SJSA1 (cell line): ENCODE measurements at regions not wholly inside any gene's neighbourhood (a gene's known extent, or its start where the extent isn't known, plus 50 kb on each side); places are given as distances from the start of the nearest gene placed in this dataset.

Experiments used
- DNase-seq, 2 experiments: peaks; one replicate each; pipeline ENCODE4 v3.0.0-alpha.2; 2015 to 2020; ENCODE audit warnings: low spot score in 2 of 2, low read depth in 1 of 2
- H3K27ac ChIP-seq: fragments of 250-450 bp; sonication (Bioruptor Pico); 2 replicates; pipeline ENCODE4 v1.5.1; 2020; ENCODE audit warnings: mild to moderate bottlenecking, moderate library complexity
- H3K27me3 ChIP-seq: fragments of 250-450 bp; sonication (Bioruptor Pico); replicated peaks from 2 replicates; pipeline ENCODE4 v1.5.1; 2020; ENCODE audit warnings: mild to moderate bottlenecking, moderate library complexity
- H3K36me3 ChIP-seq: fragments of 250-450 bp; sonication (Bioruptor Pico); 2 replicates; pipeline ENCODE4 v1.5.1; 2020; ENCODE audit warnings: mild to moderate bottlenecking
- H3K4me1 ChIP-seq: fragments of 250-450 bp; sonication (Bioruptor Pico); replicated peaks from 2 replicates; pipeline ENCODE4 v1.6.1; 2021; ENCODE audit warnings: mild to moderate bottlenecking
- H3K4me3 ChIP-seq: fragments of 250-450 bp; sonication (Bioruptor Pico); 2 replicates; pipeline ENCODE4 v1.5.1; 2020; ENCODE audit warnings: mild to moderate bottlenecking
- H3K9me3 ChIP-seq: fragments of 250-450 bp; sonication (Bioruptor Pico); replicated peaks from 2 replicates; pipeline ENCODE4 v1.5.1; 2020; ENCODE audit warnings: mild to moderate bottlenecking

DNA sequence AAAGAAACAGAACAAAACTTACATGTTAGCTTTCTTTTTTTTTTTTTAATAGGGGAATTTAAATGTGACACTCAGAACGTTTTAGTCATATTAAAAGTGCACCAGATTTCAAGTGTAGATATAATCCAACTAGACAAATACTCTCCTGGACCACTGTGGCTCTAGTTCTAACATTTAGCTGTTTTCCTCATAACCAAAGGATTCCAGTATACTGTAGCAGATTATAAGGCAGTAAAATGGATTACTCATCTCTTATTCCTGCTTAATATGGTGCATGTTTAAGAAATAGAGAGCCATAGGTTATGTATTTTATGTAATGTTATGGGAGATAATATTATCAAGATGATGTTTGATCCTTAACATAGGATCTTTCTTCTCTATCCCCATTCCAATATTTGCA is 1339.5 kb upstream of the AGA start:
- no peak for DNase-seq
- no peak overlapping the region for H3K27ac ChIP-seq
- peaks cover 4% of the 10 kb centered on the region; the same call in 1 of the 2 replicates for H3K9me3 ChIP-seq
- no peaks in the 10 kb centered on the region for H3K4me1 ChIP-seq
- no peak overlapping the region for H3K4me3 ChIP-seq
- H3K27me3 ChIP-seq: no peaks in the 10 kb centered on the region
- no peaks in the 10 kb centered on the region for H3K36me3 ChIP-seq

DNA sequence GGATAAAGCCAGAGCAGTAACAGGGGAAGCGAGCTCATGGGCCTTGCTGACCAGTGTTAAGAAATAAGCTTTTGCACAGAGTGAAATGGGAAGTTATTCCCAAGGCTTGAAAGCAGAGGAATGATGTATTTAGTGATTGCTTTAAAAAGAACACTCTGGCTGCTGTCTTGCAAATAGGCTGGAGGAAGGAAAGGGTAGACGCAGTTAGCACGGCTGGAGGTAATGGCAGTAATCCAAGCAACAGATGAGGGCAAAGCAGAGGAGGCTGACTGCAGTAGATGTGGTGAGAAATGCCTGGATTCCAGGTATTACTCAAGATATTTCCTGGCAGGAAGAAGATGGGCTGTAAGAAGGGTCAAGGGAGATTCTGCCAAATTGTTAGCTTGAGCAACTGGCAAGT is 1342.3 kb upstream of the AGA start:
- Histone ChIP-seq H3K4me1 (no peaks in the 10 kb centered on the region), H3K9me3 (peaks cover 4% of the 10 kb centered on the region; the same call in 1 of the 2 replicates), H3K36me3 (no peaks in the 10 kb centered on the region), H3K27ac (no peak overlapping the region), H3K27me3 (no peaks in the 10 kb centered on the region), H3K4me3 (no peak overlapping the region)
- DNase-seq: no peak

DNA sequence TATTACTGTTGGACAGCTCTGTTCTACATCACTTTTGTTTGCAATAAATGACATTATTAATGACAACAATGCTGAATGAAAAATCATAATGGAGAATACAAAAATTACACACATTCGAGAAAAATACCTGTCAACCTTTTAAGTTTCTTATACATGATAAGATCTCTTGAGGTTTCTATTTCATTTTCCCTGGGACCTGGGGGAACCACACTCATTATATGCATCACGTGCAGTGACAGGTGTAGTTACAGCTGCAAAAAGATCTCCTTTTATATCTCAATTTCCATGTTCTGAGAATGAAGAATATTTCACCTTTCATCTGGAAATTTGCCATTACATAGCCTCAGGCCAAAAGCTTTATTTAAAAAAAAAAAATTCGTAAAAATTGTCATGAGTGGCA is 1347.0 kb upstream of the AGA start:
- Histone ChIP-seq H3K4me3 (no peak overlapping the region), H3K27ac (no peak overlapping the region), H3K36me3 (no peaks in the 10 kb centered on the region), H3K27me3 (no peaks in the 10 kb centered on the region), H3K9me3 (no peaks in the 10 kb centered on the region; the same call in 1 of the 2 replicates), H3K4me1 (no peaks in the 10 kb centered on the region)
- DNase-seq: no peak

DNA sequence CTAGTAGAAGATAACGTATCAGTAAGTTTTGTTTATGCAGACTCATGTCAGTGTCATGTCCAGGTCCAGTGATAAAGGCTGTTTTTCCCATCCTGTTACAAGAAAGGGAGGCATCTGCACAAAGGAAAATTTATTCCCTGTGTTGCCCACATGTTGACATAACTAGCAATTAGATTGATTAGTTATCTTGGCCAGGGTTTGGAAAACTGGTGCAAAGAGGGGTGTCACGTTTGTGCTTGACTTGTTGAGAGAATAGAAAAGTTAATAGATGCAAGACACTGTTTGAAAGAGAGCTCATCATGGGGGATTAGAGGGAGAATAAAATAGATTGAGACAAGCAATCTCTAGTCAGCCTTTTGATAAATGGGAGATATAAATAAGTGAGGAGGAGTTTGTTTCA is 1357.0 kb upstream of the AGA start:
- no peak for DNase-seq
- no peak overlapping the region for H3K27ac ChIP-seq
- H3K36me3 ChIP-seq: no peaks in the 10 kb centered on the region
- H3K4me1 ChIP-seq: no peaks in the 10 kb centered on the region
- no peak overlapping the region for H3K4me3 ChIP-seq
- peaks cover 8% of the 10 kb centered on the region; the same call in 1 of the 2 replicates for H3K9me3 ChIP-seq
- H3K27me3 ChIP-seq: no peaks in the 10 kb centered on the region

DNA sequence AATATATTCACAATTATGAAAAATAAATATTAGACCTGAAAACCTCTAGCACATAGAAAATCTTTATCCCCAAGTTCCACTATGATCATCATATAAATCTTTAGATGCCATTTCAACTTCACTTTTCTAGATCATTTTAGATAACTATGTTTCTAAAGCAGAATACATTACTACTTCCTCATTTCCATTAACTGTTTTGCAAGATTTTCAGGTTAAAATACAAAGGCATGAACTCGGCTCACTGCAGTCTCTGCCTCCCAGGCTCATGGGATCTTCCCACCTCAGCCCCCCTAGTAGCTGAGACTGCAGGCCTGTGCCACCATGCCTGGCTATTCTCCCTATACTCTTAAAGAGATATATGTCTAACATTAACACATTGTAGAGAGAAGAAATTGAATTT is 1365.9 kb upstream of the AGA start:
- H3K4me3 ChIP-seq: no peak overlapping the region

DNA sequence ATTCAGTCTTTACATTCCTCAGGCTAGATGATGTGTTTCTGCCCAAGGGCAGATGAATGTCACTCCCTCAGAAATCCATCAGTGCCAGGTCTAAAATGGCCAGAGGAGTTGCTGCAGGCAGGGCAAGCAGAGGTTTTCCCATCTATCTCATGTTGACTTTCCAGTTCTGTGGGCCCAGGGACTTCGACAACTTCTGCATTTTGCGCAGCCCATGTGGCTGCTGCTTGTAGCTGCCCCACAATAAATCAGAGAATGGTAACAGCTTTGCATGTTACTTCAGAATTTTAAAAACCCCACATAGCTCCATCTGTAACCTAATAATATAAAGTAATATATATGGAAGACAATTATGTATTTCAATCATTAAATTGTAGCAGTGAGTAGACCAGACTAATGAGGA is 1367.7 kb upstream of the AGA start:
- H3K9me3 ChIP-seq: no peaks in the 10 kb centered on the region
- DNase-seq: no peak
- H3K36me3 ChIP-seq: no peaks in the 10 kb centered on the region
- H3K4me1 ChIP-seq: no peaks in the 10 kb centered on the region
- H3K27ac ChIP-seq: no peak overlapping the region
- H3K4me3 ChIP-seq: no peak overlapping the region
- no peaks in the 10 kb centered on the region for H3K27me3 ChIP-seq

More for the DNA sequence above, 1365.9 kb upstream of the AGA start:
- Histone ChIP-seq H3K4me1 (no peaks in the 10 kb centered on the region), H3K9me3 (no peaks in the 10 kb centered on the region), H3K27ac (no peak overlapping the region), H3K36me3 (no peaks in the 10 kb centered on the region), H3K27me3 (no peaks in the 10 kb centered on the region)
- DNase-seq: no peak

DNA sequence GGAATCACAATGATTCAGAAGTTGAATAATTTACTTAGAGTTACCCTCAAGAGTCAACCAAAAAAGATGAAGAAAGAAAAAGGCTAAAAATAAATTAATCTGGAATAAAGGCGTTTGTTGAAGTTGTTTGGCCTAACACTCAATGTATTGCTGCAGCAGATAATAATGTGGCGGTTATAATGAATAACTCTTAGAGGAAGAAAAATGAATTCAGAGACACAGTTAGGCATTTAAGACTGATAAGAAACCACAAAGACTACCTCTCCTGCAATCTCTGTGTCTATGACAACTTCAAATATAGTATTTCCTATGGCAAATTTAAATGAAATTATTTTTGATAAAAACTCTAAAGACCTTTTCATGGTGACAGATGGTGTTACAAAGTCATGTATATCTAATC is 1369.1 kb upstream of the AGA start:
- Histone ChIP-seq H3K4me3 (no peak overlapping the region), H3K36me3 (no peaks in the 10 kb centered on the region), H3K9me3 (no peaks in the 10 kb centered on the region), H3K27ac (no peak overlapping the region), H3K4me1 (no peaks in the 10 kb centered on the region), H3K27me3 (no peaks in the 10 kb centered on the region)
- no peak for DNase-seq

DNA sequence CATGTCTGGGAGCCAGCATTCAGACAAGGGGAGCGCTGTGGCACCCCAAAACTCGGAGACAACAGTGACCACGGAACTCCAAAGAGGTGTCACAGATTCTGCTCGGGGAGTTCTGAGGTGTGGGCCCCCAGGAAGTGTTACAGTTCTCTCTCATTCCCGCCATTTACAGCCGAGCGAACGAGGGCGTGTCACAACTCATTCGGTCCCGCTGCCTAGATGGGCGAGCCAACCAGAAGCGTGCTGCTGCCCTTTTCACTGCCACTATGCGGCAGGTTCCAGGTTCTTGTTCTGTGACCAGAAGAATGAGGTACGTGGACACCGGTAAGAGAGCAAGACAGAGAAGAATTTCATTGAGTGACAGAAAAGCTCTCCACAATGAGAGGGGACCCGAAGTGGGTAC is 1370.6 kb upstream of the AGA start:
- Histone ChIP-seq H3K4me3 (no peak overlapping the region), H3K9me3 (no peaks in the 10 kb centered on the region), H3K36me3 (no peaks in the 10 kb centered on the region), H3K27me3 (no peaks in the 10 kb centered on the region), H3K4me1 (no peaks in the 10 kb centered on the region), H3K27ac (no peak overlapping the region)
- no peak for DNase-seq

DNA sequence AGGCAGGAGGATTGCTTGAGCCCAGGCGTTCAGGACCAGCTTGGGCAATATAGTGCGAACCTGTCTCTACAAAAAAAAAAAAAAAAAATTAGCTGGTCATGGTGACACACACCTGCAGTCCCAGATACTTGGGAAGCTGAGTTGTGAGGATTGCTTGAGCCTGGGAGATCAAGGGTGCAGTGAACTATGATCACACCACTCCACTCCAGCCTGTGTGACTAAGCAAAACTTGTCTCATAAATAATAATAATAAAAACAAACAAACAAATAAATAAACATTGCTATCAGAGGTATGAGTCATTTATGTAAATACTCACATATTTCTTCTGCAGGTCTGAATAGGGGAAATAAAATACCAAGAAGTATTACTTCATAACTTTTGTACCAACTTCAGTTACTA is 1372.7 kb upstream of the AGA start:
- Histone ChIP-seq H3K27me3 (no peaks in the 10 kb centered on the region), H3K4me1 (no peaks in the 10 kb centered on the region)

DNA sequence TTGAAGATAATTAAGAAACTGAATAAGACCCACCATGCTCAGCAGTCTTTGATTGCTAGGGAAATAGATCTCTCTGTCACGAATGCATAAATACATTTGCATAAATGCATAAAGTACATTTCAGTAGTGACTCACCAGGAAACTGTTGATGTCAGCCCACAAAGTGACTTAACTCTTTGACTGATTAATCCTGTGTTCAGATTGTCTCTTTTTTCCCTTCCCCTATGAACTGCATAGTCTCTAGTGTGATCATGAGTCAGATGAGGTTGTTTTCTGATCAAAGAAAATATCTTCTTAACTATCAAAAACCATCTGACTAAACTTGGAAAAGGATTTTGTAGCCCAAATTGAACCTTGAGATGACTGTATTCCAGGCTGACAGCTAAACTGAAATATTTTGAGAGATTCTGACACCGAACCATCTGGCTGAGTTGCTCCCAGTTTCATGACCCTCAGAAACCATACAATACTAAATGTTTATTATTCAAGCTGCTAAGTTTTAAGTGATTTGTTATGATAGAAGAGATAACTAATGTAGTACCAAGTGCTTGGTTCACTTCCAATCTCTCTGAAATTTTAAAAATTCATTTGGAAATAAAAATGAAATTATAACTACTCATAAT is 1381.5 kb upstream of the AGA start:
- no peak for DNase-seq
- no peaks in the 10 kb centered on the region for H3K27me3 ChIP-seq
- H3K36me3 ChIP-seq: no peaks in the 10 kb centered on the region
- H3K4me3 ChIP-seq: no peak overlapping the region
- no peak overlapping the region for H3K27ac ChIP-seq
- no peaks in the 10 kb centered on the region for H3K4me1 ChIP-seq
- 0 out of 2 replicates have a peak, but pooled peaks cover 2% of the 10 kb centered on the region for H3K9me3 ChIP-seq

More for the DNA sequence above, 1372.7 kb upstream of the AGA start:
- DNase-seq: no peak
- H3K9me3 ChIP-seq: no peaks in the 10 kb centered on the region
- H3K36me3 ChIP-seq: no peaks in the 10 kb centered on the region
- no peak overlapping the region for H3K27ac ChIP-seq
- H3K4me3 ChIP-seq: no peak overlapping the region

DNA sequence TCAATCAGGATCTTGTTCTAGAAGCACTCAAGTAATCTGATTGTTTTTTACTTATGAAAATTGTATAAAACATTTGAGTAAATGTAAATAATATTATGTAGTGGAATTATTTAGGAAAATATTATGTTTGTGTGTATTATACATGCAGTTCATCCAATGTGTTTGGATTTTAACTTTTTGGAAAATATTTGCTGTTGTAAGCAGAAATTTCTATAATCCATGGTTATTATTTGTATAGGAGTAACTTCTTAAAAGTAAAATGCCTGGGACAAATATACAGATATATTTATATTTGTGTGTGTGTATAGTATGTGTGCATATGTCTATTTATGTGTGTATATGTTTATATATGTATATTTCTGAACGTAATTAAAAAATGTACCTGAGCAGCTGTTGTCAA is 1394.6 kb upstream of the AGA start:
- Histone ChIP-seq H3K27me3 (no peaks in the 10 kb centered on the region), H3K4me3 (no peak overlapping the region), H3K9me3 (no peaks in the 10 kb centered on the region), H3K36me3 (no peaks in the 10 kb centered on the region), H3K27ac (no peak overlapping the region), H3K4me1 (no peaks in the 10 kb centered on the region)
- DNase-seq: no peak

DNA sequence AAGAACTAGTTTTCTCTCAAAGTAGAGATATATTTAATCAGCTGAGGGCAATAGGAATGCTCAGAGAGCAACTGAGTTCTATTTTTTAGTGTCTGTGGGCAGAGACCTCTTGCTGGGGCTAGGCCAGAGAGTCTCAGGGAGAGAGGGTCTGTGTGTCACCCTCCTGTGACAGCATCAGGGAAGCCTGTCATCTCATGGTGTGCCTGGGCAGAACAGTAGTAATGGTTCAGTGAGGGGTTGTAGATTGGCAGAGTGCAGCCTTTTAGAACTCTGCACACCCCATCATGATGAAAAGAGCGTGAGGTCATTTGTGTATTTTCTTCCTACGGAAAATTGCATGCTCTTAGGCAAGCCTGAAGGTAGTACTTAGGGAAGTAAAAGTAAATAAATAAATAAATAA is 1396.5 kb upstream of the AGA start:
- Histone ChIP-seq H3K36me3 (no peaks in the 10 kb centered on the region), H3K27me3 (no peaks in the 10 kb centered on the region), H3K9me3 (peaks cover 4% of the 10 kb centered on the region; the same call in 1 of the 2 replicates), H3K4me1 (no peaks in the 10 kb centered on the region), H3K27ac (no peak overlapping the region), H3K4me3 (no peak overlapping the region)
- no peak for DNase-seq

DNA sequence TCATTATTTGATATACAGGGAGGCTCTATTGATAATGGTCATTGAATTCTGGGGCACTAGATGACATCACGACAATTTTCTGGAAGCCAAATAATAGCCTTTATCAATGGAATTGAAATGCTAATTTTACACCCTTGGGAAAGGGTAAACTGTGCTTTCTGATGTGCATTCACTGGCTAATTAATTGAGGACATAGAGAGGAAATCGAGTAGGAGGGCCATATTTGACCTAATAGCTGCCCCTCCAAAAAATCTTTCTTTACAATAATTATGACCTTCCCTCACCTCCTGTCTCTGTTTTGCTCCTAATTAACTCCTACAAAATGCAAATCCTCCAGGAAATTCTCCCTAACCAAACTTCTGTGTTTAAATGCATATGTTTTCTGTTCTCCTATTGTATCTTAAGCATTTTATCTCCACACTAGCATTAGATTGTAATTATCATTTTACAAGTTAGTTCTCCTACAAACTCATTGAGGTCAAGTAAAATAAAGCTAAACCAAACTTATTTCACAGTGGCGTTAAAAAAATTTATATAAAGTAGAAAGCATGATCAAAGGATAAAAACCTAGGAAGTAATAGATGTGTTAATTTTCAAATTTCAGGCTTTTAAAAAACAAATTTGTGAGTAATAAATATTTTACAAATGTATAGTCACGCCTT is 1414.0 kb upstream of the AGA start:
- Histone ChIP-seq H3K36me3 (no peaks in the 10 kb centered on the region), H3K4me3 (no peak overlapping the region), H3K4me1 (no peaks in the 10 kb centered on the region), H3K9me3 (no peaks in the 10 kb centered on the region; the same call in 1 of the 2 replicates), H3K27me3 (no peaks in the 10 kb centered on the region), H3K27ac (no peak overlapping the region)
- DNase-seq: no peak

DNA sequence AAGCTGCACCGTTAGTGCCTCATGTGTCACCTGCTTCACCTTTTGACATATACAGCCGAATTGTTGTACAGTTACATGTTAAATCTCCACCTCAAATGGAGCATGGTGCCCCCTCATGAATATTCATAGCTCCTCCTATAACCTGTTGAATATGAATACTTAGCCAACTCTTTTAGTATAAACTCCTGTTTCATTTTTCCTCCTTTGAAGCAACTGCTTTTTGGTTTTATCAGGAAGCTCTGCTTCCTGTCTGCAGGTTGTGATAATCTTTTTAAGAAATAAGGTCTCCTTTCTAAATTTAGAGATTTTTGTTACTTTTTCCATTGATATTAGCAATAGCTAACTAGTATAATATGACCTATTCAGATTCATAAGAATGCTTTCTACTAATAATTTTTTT is 1429.2 kb upstream of the AGA start:
- no peaks in the 10 kb centered on the region for H3K27me3 ChIP-seq

More for the DNA sequence above, 1429.2 kb upstream of the AGA start:
- Histone ChIP-seq H3K27ac (no peak overlapping the region), H3K4me1 (no peaks in the 10 kb centered on the region), H3K36me3 (no peaks in the 10 kb centered on the region), H3K4me3 (no peak overlapping the region), H3K9me3 (no peaks in the 10 kb centered on the region)
- no peak for DNase-seq
